ENCODE measurements at regions not wholly inside any gene's neighbourhood (a gene's known extent, or its start where the extent isn't known, plus 50 kb on each side); places are given as distances from the start of the nearest gene placed in this dataset.

DNA sequence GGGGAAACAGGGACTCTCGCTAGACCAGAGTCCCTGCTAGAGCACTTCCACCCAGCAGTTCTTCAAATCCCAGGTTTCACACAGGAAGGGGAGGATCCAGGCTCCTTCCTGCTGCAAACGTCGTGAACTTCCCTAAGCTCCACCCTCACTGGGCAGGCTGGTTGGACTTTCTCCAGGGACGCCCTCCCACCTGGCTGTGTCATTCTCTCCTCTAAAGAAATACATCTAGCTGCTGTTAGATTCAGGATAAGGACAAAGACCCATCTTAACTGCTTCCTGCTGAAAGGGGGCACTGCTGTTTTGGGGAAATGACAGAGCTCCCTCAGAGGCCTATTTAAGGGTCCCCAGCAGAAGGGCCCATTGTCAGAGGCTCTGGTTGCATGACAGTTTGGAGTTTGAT, 230.7 kb downstream of the SEMA6A start:
- H3K9ac ChIP-seq (ENCODE audit: low read length in 2 of 2), result no peak overlapping the region

More for the DNA sequence above, 230.7 kb downstream of the SEMA6A start:
- H3K36me3 ChIP-seq (ENCODE audit: control insufficient read depth in 2 of 2, insufficient read depth in 2 of 2, low read length in 2 of 2), result no peaks in the 10 kb centered on the region
- no peak overlapping the region for H3K27ac ChIP-seq (ENCODE audit: low read length)
- H3K27me3 ChIP-seq (ENCODE audit: control insufficient read depth in 1 of 2, insufficient read depth in 2 of 2, low read length in 2 of 2), result no peaks in the 10 kb centered on the region
- H3K4me1 ChIP-seq (ENCODE audit: control insufficient read depth, insufficient read depth, low read length), result no peaks in the 10 kb centered on the region
- peaks cover 2 to 10% of the 10 kb centered on the region in 2 donors for H3K9me3 ChIP-seq (ENCODE audit: control insufficient read depth in 2 of 2, low read length in 2 of 2)
- no peak overlapping the region for H3K4me3 ChIP-seq (ENCODE audit: low read length in 2 of 2)

All from stomach smooth muscle (tissue), 2 donors.